ENCODE measurements at regions not wholly inside any gene's neighbourhood (a gene's known extent, or its start where the extent isn't known, plus 50 kb on each side); places are given as distances from the start of the nearest gene placed in this dataset.

DNA sequence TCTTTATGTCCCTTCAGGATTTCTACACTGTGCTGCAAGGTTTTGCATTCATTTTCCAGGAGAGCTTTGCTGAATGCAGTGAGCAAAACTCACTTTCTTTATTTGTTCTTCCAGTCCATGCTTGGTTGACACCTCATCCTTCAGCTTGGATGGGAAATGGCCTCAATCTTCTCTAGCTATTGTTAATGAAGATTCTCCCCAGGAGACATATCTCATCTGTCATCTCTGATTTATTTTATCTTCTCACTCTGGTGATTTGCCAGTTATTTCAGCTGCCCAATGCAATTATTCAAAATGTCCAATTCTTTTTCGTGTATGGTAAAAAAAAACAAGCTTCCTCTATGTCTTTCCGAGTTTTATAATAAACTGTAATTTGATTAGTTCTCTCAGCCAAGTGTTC is 77.9 kb upstream of the PAK5 start:
- H3K9ac ChIP-seq (ENCODE audit: low read depth in 1 of 2, low read length in 2 of 2): no peak overlapping the region
- peaks cover 0 to 8% (median under 1%) of the 10 kb centered on the region in 4 donors for H3K27me3 ChIP-seq (ENCODE audit: control insufficient read depth in 4 of 4, insufficient read depth in 4 of 4, low read length in 3 of 4)
- 71% methylated on average over 2 of the region's 2 CpGs for WGBS
- no peak overlapping the region for H3K4me3 ChIP-seq (ENCODE audit: low read depth in 1 of 3, low read length in 3 of 3)
- H3K27ac ChIP-seq (ENCODE audit: low read depth in 1 of 2, low read length in 2 of 2): no peak overlapping the region
- no peak for DNase-seq (ENCODE audit: low spot score)
- no peaks in the 10 kb centered on the region for H3K9me3 ChIP-seq (ENCODE audit: control insufficient read depth in 4 of 4, low read length in 3 of 4)
- TF ChIP-seq EGR1 (IDR thresholded peaks at IDR 0.05; ENCODE audit: low read depth in 2 of 2): no peak
- no peak for TF ChIP-seq RXRA (IDR thresholded peaks at IDR 0.05)
- TF ChIP-seq RAD21 (IDR thresholded peaks at IDR 0.05): no peak
- TF ChIP-seq SP1 (IDR thresholded peaks at IDR 0.05): no peak
- no peak for TF ChIP-seq YY1 (IDR thresholded peaks at IDR 0.05)
- TF ChIP-seq HNF4G (IDR thresholded peaks at IDR 0.05): no peak
- TF ChIP-seq, protein P1, sequence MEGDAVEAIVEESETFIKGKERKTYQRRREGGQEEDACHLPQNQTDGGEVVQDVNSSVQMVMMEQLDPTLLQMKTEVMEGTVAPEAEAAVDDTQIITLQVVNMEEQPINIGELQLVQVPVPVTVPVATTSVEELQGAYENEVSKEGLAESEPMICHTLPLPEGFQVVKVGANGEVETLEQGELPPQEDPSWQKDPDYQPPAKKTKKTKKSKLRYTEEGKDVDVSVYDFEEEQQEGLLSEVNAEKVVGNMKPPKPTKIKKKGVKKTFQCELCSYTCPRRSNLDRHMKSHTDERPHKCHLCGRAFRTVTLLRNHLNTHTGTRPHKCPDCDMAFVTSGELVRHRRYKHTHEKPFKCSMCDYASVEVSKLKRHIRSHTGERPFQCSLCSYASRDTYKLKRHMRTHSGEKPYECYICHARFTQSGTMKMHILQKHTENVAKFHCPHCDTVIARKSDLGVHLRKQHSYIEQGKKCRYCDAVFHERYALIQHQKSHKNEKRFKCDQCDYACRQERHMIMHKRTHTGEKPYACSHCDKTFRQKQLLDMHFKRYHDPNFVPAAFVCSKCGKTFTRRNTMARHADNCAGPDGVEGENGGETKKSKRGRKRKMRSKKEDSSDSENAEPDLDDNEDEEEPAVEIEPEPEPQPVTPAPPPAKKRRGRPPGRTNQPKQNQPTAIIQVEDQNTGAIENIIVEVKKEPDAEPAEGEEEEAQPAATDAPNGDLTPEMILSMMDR (IDR thresholded peaks at IDR 0.05; ENCODE audit: low read depth, low read length, missing input control): no peak
- H3K36me3 ChIP-seq (ENCODE audit: control insufficient read depth in 4 of 4, insufficient read depth in 3 of 4, low read depth in 1 of 4, low read length in 3 of 4): no peaks in the 10 kb centered on the region
- H3K4me1 ChIP-seq (ENCODE audit: control insufficient read depth in 4 of 4, insufficient read depth in 4 of 4, low read length in 3 of 4): peaks cover 0 to 2% (median 0%) of the 10 kb centered on the region in 4 donors

DNA sequence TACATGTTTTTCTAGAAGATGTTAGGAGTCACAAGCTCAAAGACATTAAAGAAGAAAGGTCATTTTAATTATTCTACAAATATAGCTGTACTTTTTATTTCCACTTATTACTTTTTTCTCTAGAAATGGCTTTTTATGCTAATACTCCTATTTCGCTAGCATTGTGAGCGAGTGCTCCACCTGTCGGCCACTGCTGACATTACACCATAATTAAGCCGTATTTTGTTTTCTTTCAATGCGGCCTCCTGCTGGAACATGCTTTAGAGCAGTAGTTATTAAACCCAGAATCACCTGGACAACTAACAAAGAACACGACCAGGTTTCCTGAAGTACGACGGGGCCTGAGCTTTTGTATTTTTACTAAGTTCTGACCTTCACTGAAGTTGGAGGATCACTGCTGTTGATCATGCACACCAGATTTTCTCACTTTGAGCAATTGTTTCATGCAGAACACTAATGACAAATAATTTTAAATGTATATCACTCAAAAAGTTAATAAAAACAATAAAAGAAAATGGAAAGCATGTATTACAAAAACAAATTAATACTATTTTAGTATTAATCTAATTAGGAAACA is 74.1 kb upstream of the PAK5 start:
- DNase-seq (ENCODE audit: low spot score): peak; percentile 43
- Histone ChIP-seq H3K4me3 (ENCODE audit: low read depth in 1 of 3, low read length in 3 of 3) (no peak overlapping the region), H3K4me1 (ENCODE audit: control insufficient read depth in 4 of 4, insufficient read depth in 4 of 4, low read length in 3 of 4) (no peaks in the 10 kb centered on the region), H3K36me3 (ENCODE audit: control insufficient read depth in 4 of 4, insufficient read depth in 3 of 4, low read depth in 1 of 4, low read length in 3 of 4) (no peaks in the 10 kb centered on the region), H3K9ac (ENCODE audit: low read depth in 1 of 2, low read length in 2 of 2) (no peak overlapping the region), H3K27ac (ENCODE audit: low read depth in 1 of 2, low read length in 2 of 2) (no peak overlapping the region), H3K27me3 (ENCODE audit: control insufficient read depth in 4 of 4, insufficient read depth in 4 of 4, low read length in 3 of 4) (peaks cover 0 to 7% (median 2%) of the 10 kb centered on the region in 4 donors), H3K9me3 (ENCODE audit: control insufficient read depth in 4 of 4, low read length in 3 of 4) (no peaks in the 10 kb centered on the region)
- WGBS: 3% methylated on average over 8 of the region's 8 CpGs
- TF ChIP-seq YY1 (IDR thresholded peaks at IDR 0.05) (no peak), TAF1 (conservative IDR thresholded peaks at IDR 0.05) (no peak), GABPA (IDR thresholded peaks at IDR 0.05 in 1 of 2, conservative IDR thresholded peaks at IDR 0.05 in 1 of 2) (no peak), JUND (IDR thresholded peaks at IDR 0.05) (no peak), RAD21 (IDR thresholded peaks at IDR 0.05) (peak; percentile 67 to 75), EGR1 (IDR thresholded peaks at IDR 0.05; ENCODE audit: low read depth in 2 of 2) (no peak), RXRA (IDR thresholded peaks at IDR 0.05) (no peak), FOXA1 (IDR thresholded peaks at IDR 0.05) (no peak), NR2F2 (IDR thresholded peaks at IDR 0.05) (no peak), HNF4G (IDR thresholded peaks at IDR 0.05) (no peak), SP1 (IDR thresholded peaks at IDR 0.05) (no peak), FOXA2 (IDR thresholded peaks at IDR 0.05) (no peak)
- TF ChIP-seq, protein P2, sequence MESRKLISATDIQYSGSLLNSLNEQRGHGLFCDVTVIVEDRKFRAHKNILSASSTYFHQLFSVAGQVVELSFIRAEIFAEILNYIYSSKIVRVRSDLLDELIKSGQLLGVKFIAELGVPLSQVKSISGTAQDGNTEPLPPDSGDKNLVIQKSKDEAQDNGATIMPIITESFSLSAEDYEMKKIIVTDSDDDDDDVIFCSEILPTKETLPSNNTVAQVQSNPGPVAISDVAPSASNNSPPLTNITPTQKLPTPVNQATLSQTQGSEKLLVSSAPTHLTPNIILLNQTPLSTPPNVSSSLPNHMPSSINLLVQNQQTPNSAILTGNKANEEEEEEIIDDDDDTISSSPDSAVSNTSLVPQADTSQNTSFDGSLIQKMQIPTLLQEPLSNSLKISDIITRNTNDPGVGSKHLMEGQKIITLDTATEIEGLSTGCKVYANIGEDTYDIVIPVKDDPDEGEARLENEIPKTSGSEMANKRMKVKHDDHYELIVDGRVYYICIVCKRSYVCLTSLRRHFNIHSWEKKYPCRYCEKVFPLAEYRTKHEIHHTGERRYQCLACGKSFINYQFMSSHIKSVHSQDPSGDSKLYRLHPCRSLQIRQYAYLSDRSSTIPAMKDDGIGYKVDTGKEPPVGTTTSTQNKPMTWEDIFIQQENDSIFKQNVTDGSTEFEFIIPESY (IDR thresholded peaks at IDR 0.05): no peak
- TF ChIP-seq, protein P1 (IDR thresholded peaks at IDR 0.05; ENCODE audit: low read depth, low read length, missing input control): peak; percentile 74
- TF ChIP-seq, protein P3, sequence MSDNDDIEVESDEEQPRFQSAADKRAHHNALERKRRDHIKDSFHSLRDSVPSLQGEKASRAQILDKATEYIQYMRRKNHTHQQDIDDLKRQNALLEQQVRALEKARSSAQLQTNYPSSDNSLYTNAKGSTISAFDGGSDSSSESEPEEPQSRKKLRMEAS (IDR thresholded peaks at IDR 0.05): no peak
- TF ChIP-seq, protein P4, sequence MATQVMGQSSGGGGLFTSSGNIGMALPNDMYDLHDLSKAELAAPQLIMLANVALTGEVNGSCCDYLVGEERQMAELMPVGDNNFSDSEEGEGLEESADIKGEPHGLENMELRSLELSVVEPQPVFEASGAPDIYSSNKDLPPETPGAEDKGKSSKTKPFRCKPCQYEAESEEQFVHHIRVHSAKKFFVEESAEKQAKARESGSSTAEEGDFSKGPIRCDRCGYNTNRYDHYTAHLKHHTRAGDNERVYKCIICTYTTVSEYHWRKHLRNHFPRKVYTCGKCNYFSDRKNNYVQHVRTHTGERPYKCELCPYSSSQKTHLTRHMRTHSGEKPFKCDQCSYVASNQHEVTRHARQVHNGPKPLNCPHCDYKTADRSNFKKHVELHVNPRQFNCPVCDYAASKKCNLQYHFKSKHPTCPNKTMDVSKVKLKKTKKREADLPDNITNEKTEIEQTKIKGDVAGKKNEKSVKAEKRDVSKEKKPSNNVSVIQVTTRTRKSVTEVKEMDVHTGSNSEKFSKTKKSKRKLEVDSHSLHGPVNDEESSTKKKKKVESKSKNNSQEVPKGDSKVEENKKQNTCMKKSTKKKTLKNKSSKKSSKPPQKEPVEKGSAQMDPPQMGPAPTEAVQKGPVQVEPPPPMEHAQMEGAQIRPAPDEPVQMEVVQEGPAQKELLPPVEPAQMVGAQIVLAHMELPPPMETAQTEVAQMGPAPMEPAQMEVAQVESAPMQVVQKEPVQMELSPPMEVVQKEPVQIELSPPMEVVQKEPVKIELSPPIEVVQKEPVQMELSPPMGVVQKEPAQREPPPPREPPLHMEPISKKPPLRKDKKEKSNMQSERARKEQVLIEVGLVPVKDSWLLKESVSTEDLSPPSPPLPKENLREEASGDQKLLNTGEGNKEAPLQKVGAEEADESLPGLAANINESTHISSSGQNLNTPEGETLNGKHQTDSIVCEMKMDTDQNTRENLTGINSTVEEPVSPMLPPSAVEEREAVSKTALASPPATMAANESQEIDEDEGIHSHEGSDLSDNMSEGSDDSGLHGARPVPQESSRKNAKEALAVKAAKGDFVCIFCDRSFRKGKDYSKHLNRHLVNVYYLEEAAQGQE (IDR thresholded peaks at IDR 0.05): no peak

All from liver (tissue), 8 donors.